PC-3 (cell line): ENCODE measurements at regions not wholly inside any gene's neighbourhood (a gene's known extent, or its start where the extent isn't known, plus 50 kb on each side); places are given as distances from the start of the nearest gene placed in this dataset.

Experiments used
- ATAC-seq: fragments of 200-7000 bp; cut with Tn5 transposase; 2 replicates; pipeline ENCODE4 v1.9.1; 2020; ENCODE audit warnings: mild to moderate bottlenecking, moderate library complexity
- BruUV-seq: library from RNA; stranded (reverse); fragments of 400-500 nt; replicated peaks from 2 replicates; lab custom pipeline; 2021; lab: Mats Ljungman, UMichigan
- CTCF ChIA-PET: fragments of 300-600 bp; sonication (Branson Sonifier 250); formaldehyde crosslinking; loops from one replicate; lab custom pipeline; 2022; ENCODE audit warnings: antibody characterized with exemption; lab: Charles Lee
- POLR2A ChIA-PET: fragments of 300-600 bp; sonication (Branson Sonifier 250); formaldehyde crosslinking; loops from one replicate; lab custom pipeline; 2022; ENCODE audit warnings: antibody characterized with exemption; ENCODE audit not compliant: unreplicated experiment; lab: Charles Lee
- DNase-seq: peaks from one replicate; pipeline ENCODE4 v3.0.0-alpha.2; 2015
- H2AFZ ChIP-seq: fragments of 300-600 bp; sonication (generic); 2 replicates; pipeline ENCODE4 v1.6.0; 2016; ENCODE audit warnings: antibody characterized with exemption, low read length
- H3F3A ChIP-seq: fragments of 300-600 bp; sonication (generic); one replicate; pipeline ENCODE4 v1.6.0; 2017; ENCODE audit warnings: antibody characterized with exemption, low read length, control low read depth, mild to moderate bottlenecking; ENCODE audit not compliant: unreplicated experiment
- H3K27ac ChIP-seq: fragments of 300-600 bp; sonication (generic); 2 replicates; pipeline ENCODE4 v1.5.1; 2016; ENCODE audit warnings: mild to moderate bottlenecking, low read length
- H3K27me3 ChIP-seq: fragments of 300-600 bp; sonication (generic); 2 replicates; pipeline ENCODE4 v1.6.1; 2016; ENCODE audit warnings: low read length, mixed read lengths
- H3K36me3 ChIP-seq: fragments of 300-600 bp; sonication (generic); 2 replicates; pipeline ENCODE4 v1.6.1; 2016; ENCODE audit warnings: low read depth, mixed run types, low read length, mixed read lengths
- H3K4me1 ChIP-seq: fragments of 300-600 bp; sonication (generic); 2 replicates; pipeline ENCODE4 v1.5.1; 2016; ENCODE audit warnings: low read length; ENCODE audit not compliant: insufficient read depth
- H3K4me2 ChIP-seq: fragments of 300-600 bp; sonication (generic); 2 replicates; pipeline ENCODE4 v1.6.0; 2016; ENCODE audit warnings: low read length
- H3K4me3 ChIP-seq: fragments of 300-600 bp; sonication (generic); 2 replicates; pipeline ENCODE4 v1.5.1; 2016; ENCODE audit warnings: mild to moderate bottlenecking, low read length, mixed read lengths
- H3K79me2 ChIP-seq: fragments of 300-600 bp; sonication (generic); 2 replicates; pipeline ENCODE4 v1.6.1; 2017; ENCODE audit warnings: low read length, mixed read lengths
- H3K9ac ChIP-seq: fragments of 300-600 bp; sonication (generic); 2 replicates; pipeline ENCODE4 v1.6.0; 2016; ENCODE audit warnings: mild to moderate bottlenecking, low read length
- H3K9me2 ChIP-seq: fragments of 300-600 bp; sonication (generic); replicated peaks from 2 replicates; pipeline ENCODE4 v1.6.1; 2016; ENCODE audit warnings: mixed run types, low read length, mixed read lengths
- H3K9me3 ChIP-seq: fragments of 300-600 bp; sonication (generic); 2 replicates; pipeline ENCODE4 v1.6.1; 2016; ENCODE audit warnings: low read length, mixed read lengths
- H4K20me1 ChIP-seq: fragments of 300-600 bp; sonication (generic); 2 replicates; pipeline ENCODE4 v1.6.1; 2016; ENCODE audit warnings: low read length, mixed read lengths
- EZH2 ChIP-seq: fragments of 300-600 bp; sonication (generic); IDR thresholded peaks from one replicate; pipeline ENCODE4 v1.6.1; 2017; ENCODE audit warnings: antibody characterized with exemption, mild to moderate bottlenecking, low read length; ENCODE audit not compliant: unreplicated experiment
- EZH2phosphoT487 ChIP-seq: fragments of 300-600 bp; sonication (generic); IDR thresholded peaks from 2 replicates; pipeline ENCODE4 v1.6.1; 2018; ENCODE audit warnings: mild to moderate bottlenecking, antibody characterized with exemption, low read length, borderline replicate concordance
- intact Hi-C: fragments of 100-400 bp; cut with micrococcal nuclease; formaldehyde crosslinking; loops from 2 replicates; pipeline ENCODE4 v1.9.0; 2023
- TF ChIP-seq, protein P1 (sequence below): fragments of 300-600 bp; sonication (generic); conservative IDR thresholded peaks from 2 replicates; pipeline ENCODE4 v1.5.1; 2017; ENCODE audit warnings: antibody characterized with exemption, low read depth, mild to moderate bottlenecking, low read length

DNA sequence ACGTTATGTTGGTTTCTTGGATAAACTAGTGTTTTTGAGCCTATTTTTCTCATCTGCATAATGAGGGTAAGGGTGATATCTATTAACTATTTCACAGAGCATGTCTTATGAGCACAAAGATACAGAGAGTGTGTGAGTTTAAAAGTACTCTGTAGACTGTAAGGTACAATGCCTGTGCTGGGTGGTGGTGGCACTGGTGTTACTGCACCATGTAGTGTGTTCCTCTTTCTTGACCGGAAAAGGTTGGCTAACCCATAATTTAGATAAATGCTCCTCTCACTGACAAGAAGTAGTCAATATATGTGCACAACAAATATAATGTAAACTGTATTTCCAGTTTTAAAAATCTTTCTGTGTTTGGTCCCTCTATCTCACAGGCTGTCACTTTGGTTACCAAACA, 116.2 kb upstream of the MMS22L start:
- POLR2A ChIA-PET = no interaction called here
- ATAC-seq (no peak), DNase-seq (no peak)
- H3K9ac ChIP-seq = no peak overlapping the region
- no peaks in the 10 kb centered on the region for H3K9me2 ChIP-seq
- H3K27me3 ChIP-seq = peaks cover 8% of the 10 kb centered on the region; the same call in 1 of the 2 replicates
- TF ChIP-seq, protein P1, sequence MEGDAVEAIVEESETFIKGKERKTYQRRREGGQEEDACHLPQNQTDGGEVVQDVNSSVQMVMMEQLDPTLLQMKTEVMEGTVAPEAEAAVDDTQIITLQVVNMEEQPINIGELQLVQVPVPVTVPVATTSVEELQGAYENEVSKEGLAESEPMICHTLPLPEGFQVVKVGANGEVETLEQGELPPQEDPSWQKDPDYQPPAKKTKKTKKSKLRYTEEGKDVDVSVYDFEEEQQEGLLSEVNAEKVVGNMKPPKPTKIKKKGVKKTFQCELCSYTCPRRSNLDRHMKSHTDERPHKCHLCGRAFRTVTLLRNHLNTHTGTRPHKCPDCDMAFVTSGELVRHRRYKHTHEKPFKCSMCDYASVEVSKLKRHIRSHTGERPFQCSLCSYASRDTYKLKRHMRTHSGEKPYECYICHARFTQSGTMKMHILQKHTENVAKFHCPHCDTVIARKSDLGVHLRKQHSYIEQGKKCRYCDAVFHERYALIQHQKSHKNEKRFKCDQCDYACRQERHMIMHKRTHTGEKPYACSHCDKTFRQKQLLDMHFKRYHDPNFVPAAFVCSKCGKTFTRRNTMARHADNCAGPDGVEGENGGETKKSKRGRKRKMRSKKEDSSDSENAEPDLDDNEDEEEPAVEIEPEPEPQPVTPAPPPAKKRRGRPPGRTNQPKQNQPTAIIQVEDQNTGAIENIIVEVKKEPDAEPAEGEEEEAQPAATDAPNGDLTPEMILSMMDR = no peak
- TF ChIP-seq EZH2 = no peak
- no peak for TF ChIP-seq EZH2phosphoT487
- no peaks in the 10 kb centered on the region; the same call in 1 of the 2 replicates for H3K36me3 ChIP-seq
- no TSS peak for BruUV-seq
- H3F3A ChIP-seq = no peaks in the 10 kb centered on the region
- no peaks in the 10 kb centered on the region for H3K9me3 ChIP-seq
- intact Hi-C loops = no loop called here
- no peaks in the 10 kb centered on the region for H4K20me1 ChIP-seq
- H3K4me3 ChIP-seq = no peak overlapping the region
- CTCF ChIA-PET = no interaction called here
- H3K4me2 ChIP-seq = no peak overlapping the region
- H3K27ac ChIP-seq = no peak overlapping the region
- H3K4me1 ChIP-seq = no peaks in the 10 kb centered on the region
- no peak overlapping the region for H2AFZ ChIP-seq
- H3K79me2 ChIP-seq = no peaks in the 10 kb centered on the region

- H3K27me3 ChIP-seq = peaks cover 13% of the 10 kb centered on the region; the same call in 1 of the 2 replicates
- no peak overlapping the region for H3K4me2 ChIP-seq
- no peaks in the 10 kb centered on the region for H3K79me2 ChIP-seq
- no peak overlapping the region for H2AFZ ChIP-seq
- no peaks in the 10 kb centered on the region for H4K20me1 ChIP-seq
- CTCF ChIA-PET = no interaction called here
- intact Hi-C loops = no loop called here
- H3K9ac ChIP-seq = no peak overlapping the region
- no peak for DNase-seq
- H3K9me3 ChIP-seq = no peaks in the 10 kb centered on the region
- H3K4me1 ChIP-seq = no peaks in the 10 kb centered on the region
- no TSS peak for BruUV-seq
- POLR2A ChIA-PET = no interaction called here
- ATAC-seq = no peak
- no peaks in the 10 kb centered on the region for H3F3A ChIP-seq
- H3K9me2 ChIP-seq = no peaks in the 10 kb centered on the region
- no peaks in the 10 kb centered on the region for H3K36me3 ChIP-seq
- H3K4me3 ChIP-seq = no peak overlapping the region
- H3K27ac ChIP-seq = no peak overlapping the region
- TF ChIP-seq, protein P1 = no peak
- TF ChIP-seq EZH2phosphoT487 (no peak), EZH2 (no peak)
Measured at GRCh38 chr6:97401533-97401932, 118.5 kb upstream of the MMS22L start.

DNA sequence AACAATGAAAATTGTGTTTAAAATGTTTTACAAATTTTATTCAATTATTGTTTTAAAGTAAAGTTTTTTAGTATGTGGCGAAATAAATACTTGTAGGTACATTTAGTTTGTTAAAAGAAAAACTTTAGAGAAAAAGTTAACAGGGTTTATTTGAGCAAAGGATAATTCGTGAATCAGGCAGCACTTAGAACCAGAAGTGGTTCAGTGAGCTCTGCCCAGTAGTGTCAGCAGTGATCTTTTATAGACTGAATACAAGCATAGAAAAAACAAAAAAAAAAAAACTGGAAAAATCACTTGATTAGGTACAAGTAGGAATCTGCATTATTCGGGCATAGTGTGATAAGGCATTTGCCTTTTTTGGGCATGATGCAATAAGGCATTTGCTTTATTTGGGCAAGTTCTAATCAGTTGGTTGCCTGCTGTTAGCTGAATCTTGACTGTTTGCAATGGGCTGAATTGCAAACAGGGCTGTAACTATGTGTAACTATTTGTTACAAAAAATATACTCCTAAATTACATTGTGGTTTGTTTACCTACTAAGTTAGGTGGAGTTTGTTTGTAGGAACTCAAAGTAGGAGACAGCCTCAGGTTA, 122.9 kb upstream of the MMS22L start:
- ATAC-seq = no peak
- H3K4me1 ChIP-seq = no peaks in the 10 kb centered on the region
- H3K79me2 ChIP-seq = no peaks in the 10 kb centered on the region
- no peak overlapping the region for H3K27ac ChIP-seq
- no peaks in the 10 kb centered on the region for H3K9me2 ChIP-seq
- TF ChIP-seq EZH2 = no peak
- no peak for TF ChIP-seq EZH2phosphoT487
- TF ChIP-seq, protein P1 = no peak
- H3K36me3 ChIP-seq = no peaks in the 10 kb centered on the region
- intact Hi-C loops = no loop called here
- H3K4me3 ChIP-seq = no peak overlapping the region
- no peak overlapping the region for H2AFZ ChIP-seq
- H3K9me3 ChIP-seq = no peaks in the 10 kb centered on the region
- no peaks in the 10 kb centered on the region for H3F3A ChIP-seq
- no peak overlapping the region for H3K9ac ChIP-seq
- BruUV-seq = no TSS peak
- DNase-seq = no peak
- no peak overlapping the region for H3K4me2 ChIP-seq
- ChIA-PET POLR2A (no interaction called here), CTCF (no interaction called here)
- 0 out of 2 replicates have a peak, but pooled peaks cover 5% of the 10 kb centered on the region for H3K27me3 ChIP-seq
- H4K20me1 ChIP-seq = no peaks in the 10 kb centered on the region
